ENCODE measurements at regions not wholly inside any gene's neighbourhood (a gene's known extent, or its start where the extent isn't known, plus 50 kb on each side); places are given as distances from the start of the nearest gene placed in this dataset.

GRCh38 chr5:24294333-24294732 lies 350.4 kb downstream of the CDH10 start:
- intact Hi-C loops (cut with micrococcal nuclease) = no loop called here
- H3K4me3 Mint-ChIP-seq = no peak overlapping the region
- H3K9me3 Mint-ChIP-seq = peaks cover 7% of the 10 kb centered on the region
- no peaks in the 10 kb centered on the region for H3K4me1 Mint-ChIP-seq
- H3K27me3 Mint-ChIP-seq = no peaks in the 10 kb centered on the region
- DNase-seq = no peak
- no peak overlapping the region for H3K27ac Mint-ChIP-seq
- H3K36me3 Mint-ChIP-seq (ENCODE audit: low read depth) = no peaks in the 10 kb centered on the region

- Mint-ChIP-seq H3K27ac (no peak overlapping the region), H3K36me3 (ENCODE audit: low read depth) (no peaks in the 10 kb centered on the region), H3K4me1 (no peaks in the 10 kb centered on the region), H3K9me3 (peaks cover 12% of the 10 kb centered on the region), H3K27me3 (no peaks in the 10 kb centered on the region), H3K4me3 (no peak overlapping the region)
- intact Hi-C loops (cut with micrococcal nuclease) = no loop called here
- no peak for DNase-seq
These were observed 330.7 kb downstream of the CDH10 start for GRCh38 chr5:24314106-24314505.

GRCh38 chr5:24320643-24321042 lies 324.1 kb downstream of the CDH10 start:
- H3K36me3 Mint-ChIP-seq (ENCODE audit: low read depth) = no peaks in the 10 kb centered on the region
- intact Hi-C loops (cut with micrococcal nuclease) = no loop called here
- H3K9me3 Mint-ChIP-seq = no peaks in the 10 kb centered on the region
- H3K4me3 Mint-ChIP-seq = no peak overlapping the region
- no peak for DNase-seq
- no peaks in the 10 kb centered on the region for H3K4me1 Mint-ChIP-seq
- H3K27me3 Mint-ChIP-seq = no peaks in the 10 kb centered on the region
- no peak overlapping the region for H3K27ac Mint-ChIP-seq

- intact Hi-C loops (cut with micrococcal nuclease) = no loop called here
- Mint-ChIP-seq H3K9me3 (peaks cover 3% of the 10 kb centered on the region), H3K4me3 (no peak overlapping the region), H3K36me3 (ENCODE audit: low read depth) (no peaks in the 10 kb centered on the region), H3K27ac (no peak overlapping the region), H3K27me3 (no peaks in the 10 kb centered on the region), H3K4me1 (no peaks in the 10 kb centered on the region)
- DNase-seq = no peak
These were observed 319.4 kb downstream of the CDH10 start for GRCh38 chr5:24325306-24325832.

GRCh38 chr5:24331531-24331930 lies 313.2 kb downstream of the CDH10 start:
- H3K9me3 Mint-ChIP-seq = peaks cover 10% of the 10 kb centered on the region
- intact Hi-C loops (cut with micrococcal nuclease) = no loop called here

GRCh38 chr5:24347158-24347557 lies 297.6 kb downstream of the CDH10 start:
- Mint-ChIP-seq H3K27ac (no peak overlapping the region), H3K9me3 (peaks cover 9% of the 10 kb centered on the region), H3K36me3 (ENCODE audit: low read depth) (no peaks in the 10 kb centered on the region), H3K4me3 (no peak overlapping the region), H3K27me3 (no peaks in the 10 kb centered on the region), H3K4me1 (no peaks in the 10 kb centered on the region)
- no peak for DNase-seq
- intact Hi-C loops (cut with micrococcal nuclease) = no loop called here

More at GRCh38 chr5:24331531-24331930, 313.2 kb downstream of the CDH10 start:
- H3K27ac Mint-ChIP-seq = no peak overlapping the region
- H3K27me3 Mint-ChIP-seq = no peaks in the 10 kb centered on the region
- H3K4me3 Mint-ChIP-seq = no peak overlapping the region
- H3K36me3 Mint-ChIP-seq (ENCODE audit: low read depth) = no peaks in the 10 kb centered on the region
- H3K4me1 Mint-ChIP-seq = no peaks in the 10 kb centered on the region
- DNase-seq = no peak

GRCh38 chr5:24351285-24351684 lies 293.5 kb downstream of the CDH10 start:
- H3K27me3 Mint-ChIP-seq = no peaks in the 10 kb centered on the region
- no peaks in the 10 kb centered on the region for H3K36me3 Mint-ChIP-seq (ENCODE audit: low read depth)
- H3K4me3 Mint-ChIP-seq = no peak overlapping the region
- no peak for DNase-seq
- intact Hi-C loops (cut with micrococcal nuclease) = no loop called here
- H3K4me1 Mint-ChIP-seq = no peaks in the 10 kb centered on the region
- H3K27ac Mint-ChIP-seq = no peak overlapping the region
- peaks cover 14% of the 10 kb centered on the region for H3K9me3 Mint-ChIP-seq

- Mint-ChIP-seq H3K4me1 (no peaks in the 10 kb centered on the region), H3K36me3 (ENCODE audit: low read depth) (no peaks in the 10 kb centered on the region), H3K27me3 (no peaks in the 10 kb centered on the region), H3K27ac (no peak overlapping the region), H3K4me3 (no peak overlapping the region), H3K9me3 (peaks cover 14% of the 10 kb centered on the region)
- intact Hi-C loops (cut with micrococcal nuclease) = no loop called here
- no peak for DNase-seq
These were observed 291.8 kb downstream of the CDH10 start for GRCh38 chr5:24353016-24353415.

GRCh38 chr5:24353611-24354010 lies 291.2 kb downstream of the CDH10 start:
- DNase-seq = no peak
- Mint-ChIP-seq H3K36me3 (ENCODE audit: low read depth) (no peaks in the 10 kb centered on the region), H3K27ac (no peak overlapping the region), H3K27me3 (no peaks in the 10 kb centered on the region), H3K4me3 (no peak overlapping the region), H3K4me1 (no peaks in the 10 kb centered on the region), H3K9me3 (peaks cover 14% of the 10 kb centered on the region)
- intact Hi-C loops (cut with micrococcal nuclease) = no loop called here

- Mint-ChIP-seq H3K9me3 (peaks cover 11% of the 10 kb centered on the region), H3K27ac (no peak overlapping the region), H3K36me3 (ENCODE audit: low read depth) (no peaks in the 10 kb centered on the region), H3K27me3 (no peaks in the 10 kb centered on the region), H3K4me3 (no peak overlapping the region), H3K4me1 (no peaks in the 10 kb centered on the region)
- DNase-seq = no peak
- intact Hi-C loops (cut with micrococcal nuclease) = no loop called here
These were observed 280.8 kb downstream of the CDH10 start for GRCh38 chr5:24363789-24364481.

- H3K4me3 Mint-ChIP-seq = no peak overlapping the region
- peaks cover 11% of the 10 kb centered on the region for H3K9me3 Mint-ChIP-seq
- intact Hi-C loops (cut with micrococcal nuclease) = no loop called here
- H3K4me1 Mint-ChIP-seq = no peaks in the 10 kb centered on the region
- H3K27ac Mint-ChIP-seq = no peak overlapping the region
- no peaks in the 10 kb centered on the region for H3K27me3 Mint-ChIP-seq
- no peak for DNase-seq
- H3K36me3 Mint-ChIP-seq (ENCODE audit: low read depth) = no peaks in the 10 kb centered on the region
These were observed 280.1 kb downstream of the CDH10 start for GRCh38 chr5:24364711-24365110.

- peaks cover 11% of the 10 kb centered on the region for H3K9me3 Mint-ChIP-seq
- intact Hi-C loops (cut with micrococcal nuclease) = no loop called here
- no peaks in the 10 kb centered on the region for H3K36me3 Mint-ChIP-seq (ENCODE audit: low read depth)
- no peak overlapping the region for H3K27ac Mint-ChIP-seq
- H3K4me3 Mint-ChIP-seq = no peak overlapping the region
- H3K27me3 Mint-ChIP-seq = no peaks in the 10 kb centered on the region
- no peak for DNase-seq
- no peaks in the 10 kb centered on the region for H3K4me1 Mint-ChIP-seq
These were observed 279.4 kb downstream of the CDH10 start for GRCh38 chr5:24365406-24365805.

GRCh38 chr5:24367216-24367615 lies 277.6 kb downstream of the CDH10 start:
- intact Hi-C loops (cut with micrococcal nuclease) = no loop called here
- H3K4me3 Mint-ChIP-seq = no peak overlapping the region
- no peaks in the 10 kb centered on the region for H3K27me3 Mint-ChIP-seq
- no peak overlapping the region for H3K27ac Mint-ChIP-seq
- peaks cover 4% of the 10 kb centered on the region for H3K9me3 Mint-ChIP-seq
- no peak for DNase-seq
- H3K4me1 Mint-ChIP-seq = no peaks in the 10 kb centered on the region
- H3K36me3 Mint-ChIP-seq (ENCODE audit: low read depth) = no peaks in the 10 kb centered on the region

- H3K4me1 Mint-ChIP-seq = no peaks in the 10 kb centered on the region
- H3K9me3 Mint-ChIP-seq = peaks cover 3% of the 10 kb centered on the region
- no peaks in the 10 kb centered on the region for H3K27me3 Mint-ChIP-seq
- H3K27ac Mint-ChIP-seq = no peak overlapping the region
- intact Hi-C loops (cut with micrococcal nuclease) = no loop called here
- H3K4me3 Mint-ChIP-seq = no peak overlapping the region
- DNase-seq = no peak
- no peaks in the 10 kb centered on the region for H3K36me3 Mint-ChIP-seq (ENCODE audit: low read depth)
These were observed 276.7 kb downstream of the CDH10 start for GRCh38 chr5:24368115-24368514.

- DNase-seq = no peak
- H3K36me3 Mint-ChIP-seq (ENCODE audit: low read depth) = no peaks in the 10 kb centered on the region
- H3K27me3 Mint-ChIP-seq = no peaks in the 10 kb centered on the region
- H3K4me1 Mint-ChIP-seq = no peaks in the 10 kb centered on the region
- H3K9me3 Mint-ChIP-seq = peaks cover 8% of the 10 kb centered on the region
- intact Hi-C loops (cut with micrococcal nuclease) = no loop called here
- H3K4me3 Mint-ChIP-seq = no peak overlapping the region
- H3K27ac Mint-ChIP-seq = no peak overlapping the region
These were observed 268.6 kb downstream of the CDH10 start for GRCh38 chr5:24376210-24376609.
